Spleen (tissue), 7 donors: ENCODE measurements at regions not wholly inside any gene's neighbourhood (a gene's known extent, or its start where the extent isn't known, plus 50 kb on each side); places are given as distances from the start of the nearest gene placed in this dataset.

ENCODE experiments used
- CTCF ChIP-seq, 11 experiments: fragments of 200-600 bp in 7 of 11; fragments of 450-650 bp in 4 of 11; sonication (generic) in 4 of 11; IDR thresholded peaks in 8 of 11; conservative IDR thresholded peaks in 3 of 11; 1 replicate in 7 of 11; 2 replicates in 4 of 11; pipeline versions ENCODE4 v1.4.0 to v1.8.0; 2016 to 2021; ENCODE audit warnings: antibody characterized with exemption in 11 of 11, inconsistent platforms in 4 of 11, mild to moderate bottlenecking in 1 of 11
- POLR2A ChIP-seq, 3 donors: fragments of 450-650 bp; IDR thresholded peaks; one replicate each; pipeline ENCODE4 v1.5.1; 2017; ENCODE audit warnings: antibody characterized with exemption in 3 of 3, mild to moderate bottlenecking in 1 of 3
- POLR2AphosphoS5 ChIP-seq, 3 donors: sonication (generic); formaldehyde crosslinking; IDR thresholded peaks; one replicate each; pipeline ENCODE4 v1.5.1; 2017; ENCODE audit warnings: antibody characterized with exemption in 3 of 3
- donor health status: DM: no; HTN: no; CAD: no; lungs with moderate emphysema.
- donor health status: DM: no; HTN: no; CAD: no.
- donor health status: DM: no; HTN: no; CAD: no.

GRCh38 chr12:19893514-19893913 is 454.2 kb downstream of the AEBP2 start:
- TF ChIP-seq CTCF (IDR thresholded peaks at IDR 0.05 in 8 of 11, conservative IDR thresholded peaks at IDR 0.05 in 3 of 11) (no peak), POLR2A (IDR thresholded peaks at IDR 0.05) (no peak), POLR2AphosphoS5 (IDR thresholded peaks at IDR 0.05) (no peak)
